GM19468 (cell line): ENCODE measurements at regions not wholly inside any gene's neighbourhood (a gene's known extent, or its start where the extent isn't known, plus 50 kb on each side); places are given as distances from the start of the nearest gene placed in this dataset.

Source experiments
- ATAC-seq: cut with Tn5 transposase; IDR thresholded peaks from one replicate; pipeline ENCODE4 v1.9.1; 2021; ENCODE audit warnings: mild to moderate bottlenecking, moderate library complexity, moderate number of reproducible peaks; ENCODE audit not compliant: unreplicated experiment; ENCODE audit errors: extremely low read depth

DNA sequence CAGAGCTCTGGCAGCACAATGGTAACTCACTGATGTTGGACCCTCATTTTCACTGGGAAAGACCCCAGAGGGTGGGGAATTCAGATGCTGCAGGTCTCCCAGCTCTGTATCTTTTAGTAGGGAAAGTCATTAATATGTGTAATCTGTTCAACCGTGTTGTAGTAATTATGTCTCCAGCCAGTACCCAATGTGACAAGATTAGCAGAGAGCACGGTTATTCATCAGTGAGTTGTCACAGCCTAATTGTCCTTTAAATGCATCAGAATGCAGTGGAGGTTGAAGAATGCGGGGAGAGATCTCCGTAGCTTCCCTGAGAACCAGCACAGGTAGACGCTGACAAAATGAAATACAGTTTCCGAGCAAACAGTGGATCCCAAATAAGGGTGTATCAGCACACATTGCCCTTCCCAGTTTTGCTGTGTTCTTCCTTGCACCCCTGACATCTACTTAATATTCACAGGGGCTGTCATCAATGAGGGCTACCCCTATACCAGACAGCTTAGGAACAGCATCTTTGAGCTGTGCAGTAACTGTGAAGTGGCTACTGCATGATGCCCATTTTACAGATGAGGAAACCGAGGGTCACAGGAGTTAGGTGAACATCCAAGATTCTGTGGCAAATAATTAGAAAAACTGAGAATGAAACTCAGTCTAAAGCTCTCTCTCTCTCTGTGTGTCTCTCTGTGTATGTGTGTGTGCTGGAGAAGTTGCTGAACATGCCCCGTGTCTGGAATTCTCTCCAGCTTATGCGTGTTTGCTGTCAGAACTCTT lies 430.4 kb upstream of the HS6ST1 start:
- no peak for ATAC-seq

DNA sequence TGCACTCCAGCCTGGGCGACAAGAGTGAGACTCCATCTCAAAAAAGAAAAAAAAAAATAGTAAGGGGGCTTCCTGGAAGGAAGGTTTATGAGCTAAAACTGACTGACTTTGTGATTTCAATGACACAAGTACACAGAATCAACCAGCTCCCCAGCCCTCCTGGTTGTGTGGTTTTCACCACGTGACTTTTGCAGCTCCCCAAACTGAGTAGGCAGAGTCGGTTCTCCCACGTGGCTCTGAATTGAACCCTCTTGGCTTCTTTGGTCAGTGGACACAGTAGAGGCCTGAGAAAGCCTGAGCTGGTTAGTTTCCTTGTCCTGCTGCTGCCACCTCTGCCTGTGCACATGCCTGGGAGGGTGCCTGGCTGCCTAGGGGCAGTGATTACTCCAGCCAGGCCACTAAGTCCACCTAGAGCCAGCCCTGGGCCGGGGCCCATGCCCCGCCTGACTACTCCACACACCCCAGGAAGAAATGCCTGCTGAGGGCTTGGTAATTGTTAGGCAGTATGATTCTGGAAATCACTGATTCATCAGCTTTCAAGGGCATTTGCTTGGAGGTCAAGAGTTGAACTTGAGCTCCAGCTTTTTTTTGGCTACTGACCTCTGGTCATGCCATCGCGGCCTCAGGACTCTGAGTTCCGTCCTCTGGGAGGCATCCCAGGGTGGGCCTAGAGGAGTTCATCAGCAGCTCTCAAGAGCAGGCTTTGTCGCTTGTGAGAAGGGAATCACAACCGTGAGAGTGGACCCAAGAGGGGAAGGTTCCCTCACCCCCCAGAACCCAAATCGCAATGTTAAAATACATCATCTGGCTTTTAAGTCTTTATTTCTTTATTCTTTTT lies 431.9 kb upstream of the HS6ST1 start:
- no peak for ATAC-seq

DNA sequence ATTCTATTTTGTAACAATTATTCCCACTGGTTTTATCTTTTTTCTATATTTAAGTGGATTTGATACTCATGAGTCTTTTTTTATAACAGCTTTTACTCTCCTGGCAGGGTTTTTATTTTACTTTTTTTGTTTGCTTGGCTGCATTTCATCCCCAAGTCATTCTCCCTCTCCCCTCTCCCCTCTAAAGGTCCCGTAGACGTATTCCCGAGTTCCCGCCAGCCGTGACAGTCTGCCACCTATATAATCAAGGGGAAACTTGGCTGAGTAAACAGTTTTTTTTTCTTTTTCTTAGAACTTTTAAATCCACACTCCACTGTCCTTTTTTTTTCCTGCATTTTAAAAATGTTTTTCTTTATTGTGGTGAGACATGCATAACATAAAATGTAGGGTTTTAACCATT lies 433.1 kb upstream of the HS6ST1 start:
- no peak for ATAC-seq

DNA sequence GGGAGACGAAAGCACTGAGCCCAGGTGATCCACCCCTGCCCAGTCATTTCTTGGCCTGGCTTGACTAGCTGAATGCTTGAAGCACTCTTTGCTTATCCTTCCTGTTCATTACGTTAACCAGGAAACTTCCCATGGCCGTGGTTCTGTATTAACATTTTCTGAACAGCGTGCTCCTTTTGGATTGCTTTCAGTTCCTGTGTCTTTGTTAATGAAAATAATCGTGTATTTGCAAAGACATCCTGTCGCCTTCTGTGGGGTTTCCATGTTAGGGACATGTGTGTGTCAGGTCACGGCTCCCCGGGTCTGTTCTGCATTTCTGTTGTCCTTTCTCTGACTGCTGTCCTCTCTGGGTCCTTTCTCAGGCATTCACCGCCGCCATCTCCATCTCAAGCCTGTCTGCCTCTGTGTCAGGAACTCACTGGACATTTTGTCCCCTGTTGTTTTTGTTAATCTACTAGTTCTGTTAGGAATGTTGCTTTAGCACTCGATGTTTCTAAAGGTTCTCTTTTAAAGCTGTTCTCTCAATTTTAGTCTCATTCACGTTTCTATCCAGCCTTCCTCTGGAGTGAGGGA lies 434.1 kb upstream of the HS6ST1 start:
- no peak for ATAC-seq

DNA sequence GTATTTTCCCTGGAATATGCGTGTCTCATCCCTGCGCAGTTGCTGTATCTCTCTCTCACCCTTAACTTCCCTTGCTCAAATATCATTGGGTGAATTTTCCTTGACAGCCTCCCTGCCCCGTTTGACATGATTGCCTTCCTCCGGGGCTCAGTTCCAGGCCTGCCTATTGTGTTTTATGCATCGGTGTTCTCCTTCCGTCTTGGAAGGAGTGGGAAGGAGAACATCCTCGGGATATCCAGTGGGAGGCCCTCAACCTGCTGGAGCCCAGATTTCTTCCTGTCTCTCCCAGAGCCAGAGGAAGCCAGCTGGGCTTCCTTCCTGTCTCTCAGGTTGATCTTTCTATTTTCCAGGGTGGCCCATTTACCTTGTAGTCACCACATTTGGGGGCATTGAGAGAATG lies 434.7 kb upstream of the HS6ST1 start:
- ATAC-seq, result no peak

DNA sequence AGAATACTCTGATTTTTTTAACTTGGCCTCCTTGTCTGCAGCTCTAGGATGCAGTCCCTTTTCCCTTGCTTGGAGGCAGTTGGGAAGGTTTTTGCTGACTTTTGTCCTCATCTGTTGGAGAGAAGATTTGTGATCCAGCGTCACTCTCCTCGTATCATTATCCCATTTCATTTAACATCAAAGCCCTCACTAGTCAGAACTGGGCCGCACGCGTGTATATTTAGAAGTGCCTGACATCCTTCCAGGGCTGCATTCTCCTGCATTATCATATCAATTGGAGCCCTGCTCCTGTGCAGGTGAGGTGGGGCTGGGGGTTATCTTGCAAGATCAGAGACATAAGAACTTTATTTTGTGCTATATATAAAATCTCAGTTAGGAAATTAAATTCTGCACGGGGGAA lies 435.1 kb upstream of the HS6ST1 start:
- no peak for ATAC-seq

DNA sequence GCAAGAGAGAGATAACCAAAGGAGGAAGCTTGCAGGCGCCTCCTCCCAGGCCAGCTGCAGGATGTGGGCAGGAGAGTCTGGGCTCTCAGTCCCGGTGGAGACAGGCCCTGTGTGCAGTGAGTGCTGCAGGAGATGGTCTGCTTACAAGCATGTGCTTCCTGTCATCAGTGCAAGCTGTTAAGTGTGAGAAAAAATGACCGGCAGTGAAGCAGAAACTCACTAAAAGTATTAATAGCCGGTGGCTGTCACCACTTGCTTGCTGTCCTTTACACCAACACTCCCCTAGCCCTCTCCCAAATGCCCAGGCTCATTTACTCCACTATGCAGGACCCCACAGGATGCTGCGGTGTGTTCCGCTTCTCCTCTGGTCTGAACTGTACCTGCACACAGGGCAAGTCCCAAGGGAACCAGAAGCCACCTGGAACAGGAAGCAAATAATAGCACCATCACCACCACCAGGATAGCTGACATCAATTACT lies 435.6 kb upstream of the HS6ST1 start:
- peak; percentile 76 for ATAC-seq

DNA sequence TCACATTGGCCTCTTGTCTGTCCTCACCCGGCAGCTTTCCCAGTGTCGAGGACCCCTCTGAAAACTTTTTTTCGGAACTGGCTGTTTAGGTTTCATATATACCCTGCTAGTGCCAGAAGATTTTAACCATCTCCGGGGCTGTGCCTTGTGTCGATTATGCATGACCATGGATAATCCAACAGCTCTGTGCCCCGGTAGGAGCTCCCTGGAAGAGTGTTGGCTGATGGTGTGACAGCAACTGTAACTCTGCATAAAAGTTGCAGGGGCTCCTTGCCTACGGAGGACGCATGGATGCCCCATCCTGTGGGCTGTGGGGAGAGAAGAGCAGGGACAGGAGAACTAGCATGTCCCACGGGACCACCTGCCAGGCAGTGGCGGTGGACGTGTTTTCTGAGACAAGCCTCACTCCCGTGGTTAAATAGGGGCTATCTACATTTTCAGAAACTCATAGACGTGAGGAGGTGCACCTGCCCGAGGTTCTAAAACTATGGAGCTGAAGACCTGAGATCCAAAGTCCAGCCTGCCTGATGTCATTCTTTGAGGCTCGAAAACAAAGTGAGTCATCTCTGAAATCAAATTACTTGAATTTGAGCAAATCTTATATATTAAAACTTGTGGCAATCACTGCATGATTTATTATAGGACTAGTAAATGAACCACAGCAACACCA lies 437.2 kb upstream of the HS6ST1 start:
- no peak for ATAC-seq

DNA sequence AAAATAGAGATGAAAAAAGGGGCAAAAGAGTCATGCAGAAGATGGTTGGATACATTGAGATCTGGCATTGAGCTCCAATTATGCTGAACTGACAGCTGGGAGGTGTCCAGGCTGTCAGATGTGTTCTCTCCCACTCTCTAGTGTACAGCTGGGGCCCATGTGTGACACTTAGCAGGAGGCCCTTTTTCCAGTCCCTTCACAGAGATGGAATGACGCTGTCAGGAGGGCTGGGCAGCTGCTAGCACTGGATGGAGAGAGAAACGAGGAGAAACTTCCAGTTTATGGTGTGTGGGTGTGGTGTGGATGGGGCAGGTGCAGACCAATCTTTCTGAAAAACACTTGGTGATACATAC lies 437.7 kb upstream of the HS6ST1 start:
- no peak for ATAC-seq

DNA sequence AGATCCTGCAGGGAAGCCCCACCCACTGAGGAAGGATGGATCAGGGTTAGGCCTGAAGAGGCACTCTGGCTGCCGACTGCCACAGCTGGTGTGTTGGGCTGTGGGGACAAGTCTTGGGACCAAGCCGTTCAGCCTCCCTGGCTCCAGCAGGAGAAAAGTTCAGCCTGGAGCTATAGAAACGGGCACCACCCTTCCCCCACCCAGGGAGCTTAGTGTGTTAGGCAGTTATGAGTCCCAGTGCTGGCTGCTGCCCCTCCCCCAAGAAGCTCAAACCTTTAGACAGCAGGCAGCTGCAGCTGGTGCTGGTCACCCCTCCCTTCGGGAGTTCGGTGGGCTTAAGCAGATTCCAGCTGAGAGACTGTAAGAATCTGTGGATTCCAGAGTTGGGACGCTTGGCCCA lies 447.1 kb upstream of the HS6ST1 start:
- no peak for ATAC-seq

DNA sequence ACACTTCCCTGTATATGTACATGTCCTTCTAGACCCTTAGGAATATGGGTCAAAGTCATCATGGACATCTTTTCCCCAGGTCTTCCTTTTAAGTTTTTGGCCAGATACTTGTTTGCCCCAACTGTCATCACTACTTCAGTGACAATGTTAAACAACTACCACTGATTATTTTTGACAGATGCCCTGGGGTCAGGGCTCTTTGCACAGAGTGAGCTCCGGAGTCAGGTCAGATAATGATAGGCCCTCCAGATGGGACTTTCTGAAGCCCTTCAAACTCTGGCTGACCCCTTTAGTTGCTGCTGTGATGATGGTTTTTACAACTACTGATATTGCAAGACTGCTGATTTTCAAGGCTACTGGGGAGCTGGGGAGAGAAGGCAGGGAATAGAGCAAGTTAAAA lies 449.4 kb upstream of the HS6ST1 start:
- ATAC-seq, result no peak

DNA sequence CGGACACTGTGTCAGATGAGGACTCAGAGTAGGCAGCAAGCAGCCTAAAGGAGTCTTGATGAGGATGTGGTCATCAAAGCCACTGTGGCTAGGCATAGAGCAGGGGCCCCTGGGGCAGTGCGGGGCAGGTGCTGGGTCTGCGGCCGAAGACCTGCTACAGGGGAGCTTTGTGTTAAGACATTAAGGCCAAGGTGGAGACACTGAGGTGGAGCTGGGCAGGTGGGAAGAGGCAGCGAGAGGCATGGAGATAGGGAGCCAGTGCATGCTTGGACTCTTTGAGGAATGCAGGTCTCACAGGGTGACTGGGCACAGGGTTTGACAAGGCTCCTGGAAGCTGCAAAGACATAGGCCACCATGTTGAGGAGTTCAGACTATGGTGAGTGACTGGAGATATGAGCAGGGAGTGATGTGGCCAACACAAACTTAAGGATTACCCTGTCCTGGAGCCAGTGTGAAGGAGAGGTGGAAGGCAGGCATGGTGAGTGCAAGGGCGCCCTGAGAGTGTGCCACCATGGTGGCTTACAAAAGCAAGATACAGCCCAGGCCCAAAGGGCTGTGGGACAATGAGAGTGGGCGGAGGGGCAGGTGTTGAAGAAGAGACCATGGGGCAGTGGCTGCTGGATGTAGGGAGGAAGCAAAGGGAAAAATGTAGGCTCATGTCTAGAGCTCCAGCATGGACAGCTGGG lies 450.9 kb upstream of the HS6ST1 start:
- ATAC-seq, result no peak

DNA sequence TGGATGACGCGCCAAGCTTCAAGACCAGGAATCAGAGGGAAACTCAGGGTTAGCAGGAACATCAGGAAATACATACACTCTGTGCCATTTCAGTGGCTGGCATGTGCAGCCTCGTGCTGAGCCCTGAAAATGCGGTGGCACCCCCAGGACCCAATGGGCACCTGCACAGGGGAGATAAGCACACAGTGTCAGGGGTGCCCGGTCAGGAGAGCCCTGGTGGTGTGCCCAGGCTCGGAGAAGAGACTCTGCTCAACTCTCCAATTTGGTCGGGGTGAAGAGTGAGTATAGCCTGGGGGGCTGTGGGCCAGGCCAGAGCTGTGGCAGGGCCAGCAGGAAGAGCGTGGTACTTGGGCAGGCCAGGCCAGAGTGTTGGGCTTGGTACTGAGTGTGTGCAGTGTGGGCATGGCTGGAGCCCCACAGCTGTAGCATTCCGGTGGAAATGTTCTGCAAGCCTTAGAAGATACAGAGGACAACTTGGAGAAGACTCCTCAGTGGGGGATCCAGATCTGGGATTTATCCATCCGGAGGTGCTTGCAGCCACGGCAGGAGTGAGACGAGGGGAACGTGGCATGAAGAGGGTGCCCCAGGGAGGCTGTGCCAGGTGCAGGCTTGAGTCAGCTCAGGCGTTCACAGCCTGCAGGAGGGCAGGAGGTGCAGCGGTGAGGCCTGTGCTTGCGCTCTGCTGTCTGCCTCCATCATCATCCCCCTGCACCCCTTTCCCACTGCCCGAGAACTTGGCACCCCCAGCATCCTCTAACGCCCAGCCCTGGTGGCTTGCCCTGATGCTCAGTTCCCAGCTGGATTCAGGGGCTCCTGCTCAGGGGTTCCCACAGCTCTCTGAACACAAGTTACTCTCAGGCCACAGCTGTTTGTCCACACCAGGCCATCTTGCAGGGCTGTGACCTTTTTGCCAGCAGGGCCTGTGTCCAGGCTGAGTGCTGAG lies 451.7 kb upstream of the HS6ST1 start:
- no peak for ATAC-seq

DNA sequence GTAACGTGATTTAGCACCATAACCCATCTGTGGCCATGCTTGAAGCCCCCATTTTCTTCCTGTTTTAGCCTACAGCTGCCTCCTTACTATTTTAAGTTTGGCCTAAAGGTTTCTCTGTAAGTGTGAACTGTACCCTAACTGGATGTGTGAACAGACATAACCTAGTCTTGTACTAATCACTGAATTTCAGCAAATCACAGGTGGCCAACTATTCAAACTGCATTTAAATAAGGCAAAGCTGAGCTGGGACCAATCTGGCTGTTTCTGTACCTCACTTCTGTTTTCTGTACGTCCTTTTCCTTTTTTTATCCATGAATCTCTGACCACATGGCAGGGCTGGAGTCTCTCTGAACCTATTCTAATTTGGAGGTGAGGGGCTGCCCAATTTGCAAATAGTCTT lies 452.7 kb upstream of the HS6ST1 start:
- no peak for ATAC-seq

DNA sequence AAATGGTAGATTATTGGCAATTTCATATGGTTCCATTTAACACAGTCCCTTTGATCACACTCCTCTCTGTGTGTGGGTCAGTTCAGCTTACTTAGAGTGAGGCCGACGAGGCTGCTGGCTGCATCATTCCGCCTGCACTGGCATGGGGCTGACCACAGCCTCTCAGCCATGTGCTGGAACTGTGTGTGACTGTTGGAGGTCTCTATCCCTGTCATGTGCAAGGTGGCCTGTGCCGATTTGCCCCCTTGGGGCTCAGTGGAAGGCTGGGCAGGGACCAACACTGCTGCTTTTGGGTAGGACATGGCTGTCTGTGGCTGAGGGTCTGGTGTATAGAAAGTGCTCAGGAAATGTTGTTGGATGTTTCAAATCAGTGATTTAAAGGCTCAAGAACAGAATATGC lies 454.0 kb upstream of the HS6ST1 start:
- no peak for ATAC-seq

DNA sequence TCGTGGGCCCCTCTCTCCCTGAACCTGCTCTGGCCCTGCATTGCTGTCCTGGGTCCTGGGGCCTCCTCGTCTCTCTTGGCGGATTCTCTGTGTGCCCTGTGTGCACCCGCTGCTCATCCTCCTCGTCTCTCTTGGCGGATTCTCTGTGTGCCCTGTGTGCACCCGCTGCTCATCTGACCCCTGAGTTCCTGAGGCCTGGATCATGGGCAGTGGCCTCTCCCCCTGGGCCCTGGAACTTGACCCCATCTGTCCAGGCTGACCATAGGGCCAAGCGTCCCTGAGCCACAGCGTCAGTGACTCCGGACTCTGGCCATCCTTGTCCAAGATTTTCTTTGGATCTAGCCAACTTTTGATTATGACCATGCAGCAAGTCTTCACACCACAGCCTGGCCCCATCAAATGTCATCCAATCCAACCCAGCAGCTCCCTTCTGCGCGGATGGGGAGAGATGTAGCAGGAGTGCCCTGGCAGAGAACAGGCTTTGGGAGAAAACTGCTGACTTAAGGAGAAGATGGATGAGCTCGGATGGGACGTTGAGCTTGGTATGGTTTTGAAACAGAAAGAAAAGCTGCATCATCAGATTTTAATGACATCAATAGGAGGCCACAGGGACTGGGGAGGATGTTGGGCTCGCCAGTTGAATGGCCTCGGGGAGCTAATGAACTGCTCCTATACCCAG lies 455.1 kb upstream of the HS6ST1 start:
- no peak for ATAC-seq

DNA sequence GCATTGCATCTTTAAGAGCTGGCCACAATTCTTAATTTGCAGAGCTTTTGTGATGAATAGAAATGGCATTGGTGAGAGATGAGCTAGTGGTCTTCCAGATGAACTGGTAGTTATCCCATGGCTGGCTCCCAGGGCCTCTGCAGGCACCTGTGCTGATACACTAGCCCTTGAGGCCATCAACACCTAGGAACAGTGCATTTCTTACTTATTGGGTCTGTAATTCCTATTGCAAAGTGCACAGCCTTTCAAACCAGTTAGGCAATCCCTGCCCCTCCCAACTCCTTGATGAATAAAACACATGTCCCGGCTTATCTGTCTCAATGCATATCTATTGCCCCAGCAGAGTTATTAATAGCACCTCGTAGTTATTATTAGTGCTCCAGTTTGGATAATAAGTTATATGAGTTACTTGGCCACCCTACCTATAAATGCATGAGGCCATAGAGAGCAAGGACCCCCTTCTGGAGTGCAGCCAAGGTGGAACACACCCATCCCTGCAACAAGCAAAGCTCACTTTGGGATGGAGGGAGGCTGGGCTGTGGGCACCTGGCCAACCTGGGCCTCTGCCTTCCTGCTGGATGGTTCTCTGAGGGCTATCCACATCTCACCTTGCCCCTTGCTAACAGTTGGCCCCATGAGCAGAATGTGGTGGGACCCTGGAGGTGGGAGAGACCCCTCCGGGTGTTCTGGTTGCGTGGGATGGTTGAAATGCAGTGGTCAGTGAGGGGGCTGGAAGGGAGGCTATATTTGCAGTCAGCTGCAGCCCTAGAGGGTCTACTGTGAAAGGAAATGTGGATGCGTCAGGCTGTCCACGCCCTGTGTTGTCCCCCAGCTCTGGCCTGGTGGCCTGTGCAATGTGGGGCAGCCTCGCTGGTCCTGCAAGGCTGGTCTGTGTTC lies 455.9 kb upstream of the HS6ST1 start:
- no peak for ATAC-seq
